Activated CD4-positive, alpha-beta T cell treated with anti-CD3 and anti-CD28 coated beads for 4 hours (primary cell): ENCODE measurements at regions not wholly inside any gene's neighbourhood (a gene's known extent, or its start where the extent isn't known, plus 50 kb on each side); places are given as distances from the start of the nearest gene placed in this dataset.
"Not testable (repeated sequence)": the region's sequence is repeated elsewhere in the genome, so short reads cannot be mapped to it uniquely, and the experiment has no call there.

Source experiments
- DNase-seq, 2 donors: peaks; one replicate each; pipeline ENCODE4 v3.0.0-alpha.2; 2020

DNA sequence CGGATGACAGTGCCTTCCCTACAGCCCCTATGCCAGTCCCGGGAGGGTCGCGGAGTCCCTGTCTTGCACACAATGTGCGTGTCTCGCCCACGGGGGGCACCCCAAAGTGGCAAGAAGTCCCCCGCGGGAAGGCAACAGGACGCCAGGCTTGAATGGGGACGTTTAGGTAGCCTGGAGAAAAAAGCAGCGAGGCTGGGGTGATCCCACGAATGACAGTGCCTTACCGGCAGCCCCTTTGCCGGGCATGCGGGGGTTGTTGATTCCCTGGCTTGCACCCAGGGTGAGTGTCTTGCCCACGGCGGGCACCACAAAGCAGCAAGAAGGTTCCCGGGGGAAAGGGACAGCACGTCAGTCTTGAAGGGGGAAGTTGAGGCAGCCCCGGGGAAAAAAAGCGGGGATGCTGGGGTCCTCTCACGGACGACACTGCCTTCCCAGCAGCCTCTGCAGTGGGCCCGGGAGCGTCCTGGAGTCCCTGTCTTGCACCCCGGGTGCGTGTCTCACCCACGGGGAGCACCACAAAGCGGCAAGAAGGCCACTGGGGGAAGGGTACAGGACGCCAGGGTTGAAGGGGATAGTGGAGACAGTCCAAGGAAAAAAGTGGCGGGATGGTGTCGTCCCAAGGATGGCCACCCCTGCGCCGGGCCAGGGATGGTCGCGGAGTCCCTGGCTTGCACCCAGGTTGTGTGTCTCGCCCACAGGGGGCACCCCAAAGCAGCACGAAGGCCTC, 156.8 kb upstream of the ALG10B start:
- DNase-seq: no peak

DNA sequence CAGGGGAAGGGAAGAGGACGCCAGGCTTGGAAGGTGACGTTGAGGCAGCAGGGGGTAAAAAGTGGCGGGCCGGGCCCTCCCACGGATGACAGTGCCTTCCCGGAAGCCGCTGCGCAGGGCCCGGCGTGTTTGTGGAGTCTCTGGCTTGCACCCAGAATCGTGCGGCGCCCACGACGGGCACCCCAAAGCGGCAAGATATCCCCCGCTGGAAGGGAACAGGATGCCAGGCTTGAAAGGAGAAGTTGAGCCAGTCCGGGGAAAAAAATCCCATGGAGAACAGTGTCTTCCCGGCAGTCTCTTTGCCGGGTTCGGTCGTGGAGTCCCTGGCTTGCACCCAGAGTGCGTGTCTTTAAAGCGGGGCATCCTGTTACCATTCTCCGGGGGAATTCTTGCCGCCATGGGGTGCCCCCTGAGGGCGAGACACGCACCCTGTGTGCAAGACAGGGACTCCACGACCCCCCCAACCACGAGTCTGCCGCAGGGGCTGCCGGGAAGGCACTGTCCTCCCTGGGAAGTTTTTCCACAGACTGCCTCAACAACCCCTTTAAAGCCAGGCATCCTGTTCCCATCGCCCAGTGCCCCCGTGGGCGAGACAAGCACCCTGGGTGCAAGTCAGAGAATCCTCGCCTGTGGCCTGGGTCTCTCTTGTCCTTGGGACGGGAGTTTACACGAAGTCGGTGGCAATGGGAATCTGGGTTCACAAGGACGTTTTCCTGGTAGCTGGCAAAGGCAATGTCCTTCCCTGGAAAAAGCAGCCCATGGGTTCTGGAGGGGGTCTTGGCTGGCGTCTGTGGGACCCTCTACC, 156.1 kb upstream of the ALG10B start:
- no peak for DNase-seq

DNA sequence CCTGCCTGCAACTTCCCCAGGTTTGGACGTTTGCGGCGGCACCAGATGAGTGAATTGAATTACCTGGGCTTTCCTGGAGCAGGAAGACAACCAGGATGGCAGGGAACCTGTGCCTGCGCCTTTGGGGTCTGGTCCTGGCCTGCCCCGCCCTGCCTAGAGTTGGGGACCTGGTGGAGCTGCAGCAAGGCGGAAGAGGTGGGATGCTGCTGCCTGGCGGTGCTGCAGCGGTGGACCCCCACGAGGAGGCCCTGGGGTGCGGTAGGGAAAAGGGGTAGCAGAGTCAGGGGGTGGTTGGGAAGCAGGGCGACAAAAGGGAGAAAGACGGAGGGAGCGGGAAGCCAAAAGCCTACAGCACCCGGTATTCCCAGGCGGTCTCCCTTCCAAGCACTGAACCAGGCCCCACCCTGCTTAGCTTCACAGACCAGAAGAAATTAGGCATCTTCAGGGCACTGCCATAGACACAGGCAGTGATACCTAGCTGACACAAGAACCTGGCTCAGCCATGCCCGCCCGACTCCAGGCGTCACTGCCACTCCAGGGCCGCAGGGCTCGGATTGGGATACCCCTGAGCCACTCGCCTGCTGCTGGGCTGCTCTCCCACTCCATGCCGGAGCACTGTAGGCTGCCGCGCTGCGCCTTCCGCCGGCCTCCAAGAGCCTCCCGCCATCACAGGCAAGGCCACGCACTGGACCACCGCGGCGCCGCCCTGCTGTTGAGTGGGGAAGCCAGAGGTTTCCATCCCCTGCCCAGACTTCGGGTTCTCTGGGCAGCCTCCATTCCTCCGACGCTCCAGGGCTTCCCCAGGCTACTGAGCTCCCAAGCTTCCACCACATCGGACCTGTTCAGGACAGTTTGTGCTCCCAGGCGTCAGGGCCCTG, 155.2 kb upstream of the ALG10B start:
- no peak for DNase-seq

GRCh38 chr12:38162013-38162412, 154.6 kb upstream of the ALG10B start:
- no peak for DNase-seq

- no peak for DNase-seq
Measured at GRCh38 chr12:38162708-38163441, 153.7 kb upstream of the ALG10B start.

- DNase-seq: no peak
Measured at GRCh38 chr12:38163442-38163801, 153.2 kb upstream of the ALG10B start.

DNA sequence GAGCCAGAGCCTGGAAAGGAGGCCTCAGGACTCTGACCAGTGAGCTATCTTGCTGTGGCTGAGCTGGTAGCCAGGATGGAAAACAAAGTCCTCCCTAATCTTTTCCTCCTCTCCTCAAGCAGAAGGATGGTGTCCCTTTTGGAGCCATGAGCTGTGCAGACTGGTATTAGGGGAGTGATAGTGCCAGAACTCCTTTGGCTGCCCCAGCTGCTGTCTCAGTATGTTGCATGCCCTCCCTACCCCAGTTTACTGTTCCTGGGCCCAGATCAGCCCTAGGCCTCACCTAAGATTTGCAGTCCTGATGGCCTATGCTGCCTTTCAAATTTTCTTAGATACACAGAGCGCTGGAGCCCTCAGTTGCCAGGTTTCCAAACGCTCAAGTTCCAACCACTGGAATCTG, 150.3 kb upstream of the ALG10B start:
- no peak for DNase-seq

GRCh38 chr12:38175538-38175937, 141.0 kb upstream of the ALG10B start:
- no peak for DNase-seq

GRCh38 chr12:38183617-38184016, 133.0 kb upstream of the ALG10B start:
- not testable (repeated sequence) for DNase-seq

DNA sequence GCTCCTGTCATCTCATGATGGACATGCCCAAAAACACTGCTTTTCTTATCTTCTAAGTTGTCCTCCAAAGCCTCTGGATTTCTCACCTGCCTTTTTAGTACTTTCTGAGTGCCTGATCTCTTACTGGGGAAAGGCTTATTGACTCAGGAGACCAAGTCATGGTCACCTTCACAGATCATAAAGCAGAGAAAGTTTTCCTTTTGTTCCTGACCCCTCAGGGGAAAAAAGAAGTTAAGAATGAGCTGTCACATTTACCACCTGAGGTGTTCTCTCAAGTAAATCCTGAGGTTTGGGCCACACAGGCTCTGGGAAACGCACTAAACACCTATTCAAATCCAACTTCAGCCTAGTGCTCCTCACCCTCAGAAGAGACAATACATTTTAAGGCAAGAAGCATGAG, 119.3 kb upstream of the ALG10B start:
- DNase-seq: not testable (repeated sequence)

DNA sequence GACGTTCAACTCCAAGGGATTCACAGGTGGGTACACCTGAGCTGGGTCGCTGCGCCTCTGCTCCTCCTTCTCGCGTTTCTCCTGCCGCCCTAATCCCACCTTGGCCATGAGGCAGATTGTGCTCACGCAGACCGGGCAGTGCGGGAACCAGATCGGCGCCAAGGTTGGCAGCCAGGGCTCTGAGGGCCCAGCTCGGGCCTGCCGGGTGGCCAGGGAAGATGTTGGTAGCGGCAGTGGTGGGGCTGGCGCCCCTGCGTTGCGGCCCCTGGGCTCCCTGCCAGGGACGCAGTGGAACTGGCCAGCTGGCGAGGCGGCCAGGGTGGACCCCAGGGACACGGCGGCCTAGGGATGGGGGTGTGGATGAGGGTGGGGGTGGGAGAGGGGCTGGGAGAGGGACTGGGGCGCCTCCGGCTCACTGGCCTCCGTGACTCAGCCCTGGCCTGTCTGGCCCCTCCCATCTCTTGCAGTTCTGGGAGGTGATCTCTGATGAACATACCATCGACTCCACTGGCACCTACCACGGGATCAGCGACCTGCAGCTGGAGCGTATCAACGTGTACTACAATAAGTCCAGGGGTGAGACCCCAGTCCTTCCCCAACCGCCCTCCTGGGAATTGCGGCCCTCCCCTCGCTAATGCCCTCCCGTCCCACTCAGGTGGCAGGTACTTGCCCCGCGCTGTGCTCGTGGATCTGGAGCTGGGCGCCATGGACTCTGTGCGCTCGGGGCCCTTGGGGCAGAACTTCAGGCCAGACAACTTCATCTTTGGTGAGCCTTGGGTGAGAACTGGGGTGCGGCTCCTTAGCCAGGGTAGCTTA, 114.9 kb upstream of the ALG10B start:
- no peak for DNase-seq

GRCh38 chr12:38204831-38205230, 111.7 kb upstream of the ALG10B start:
- no peak for DNase-seq

DNA sequence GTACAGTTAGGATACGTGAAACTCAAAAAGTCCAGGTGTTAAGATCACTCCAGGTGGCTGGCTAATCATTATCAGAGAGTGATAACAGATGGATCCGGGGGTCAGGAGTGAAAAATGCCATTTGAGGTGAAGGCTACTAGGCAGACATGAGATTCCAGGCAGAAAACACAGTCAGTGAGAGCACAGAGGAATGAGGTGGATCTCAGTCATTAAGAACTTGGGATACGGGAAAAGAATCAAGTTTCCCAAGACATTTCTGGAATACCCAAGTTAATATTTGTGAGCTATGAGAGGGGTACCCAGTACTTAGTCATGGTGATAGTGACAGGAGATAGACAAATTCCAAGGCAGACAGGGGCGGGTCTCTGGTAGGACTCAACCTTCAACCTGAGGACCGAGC, 94.6 kb upstream of the ALG10B start:
- DNase-seq: no peak

DNA sequence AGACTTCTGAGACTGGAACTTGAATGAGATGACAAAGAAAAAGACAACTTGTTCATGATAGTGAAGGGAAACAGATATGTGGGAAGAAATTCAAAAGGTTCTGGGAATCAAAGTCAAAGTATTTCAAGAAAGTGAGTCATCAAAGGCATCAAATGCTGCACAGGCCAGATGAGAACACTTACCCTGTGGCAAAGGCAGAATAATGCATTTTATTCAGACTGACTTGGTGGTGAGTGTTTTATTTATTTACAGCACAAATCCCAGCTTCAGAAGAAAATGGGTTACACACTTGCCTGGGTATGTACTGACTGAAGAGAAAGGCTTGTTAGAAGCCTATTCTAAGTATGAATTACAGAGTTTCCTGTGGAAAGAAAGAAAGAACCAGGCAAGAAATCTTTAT, 78.2 kb upstream of the ALG10B start:
- not testable (repeated sequence) for DNase-seq

DNA sequence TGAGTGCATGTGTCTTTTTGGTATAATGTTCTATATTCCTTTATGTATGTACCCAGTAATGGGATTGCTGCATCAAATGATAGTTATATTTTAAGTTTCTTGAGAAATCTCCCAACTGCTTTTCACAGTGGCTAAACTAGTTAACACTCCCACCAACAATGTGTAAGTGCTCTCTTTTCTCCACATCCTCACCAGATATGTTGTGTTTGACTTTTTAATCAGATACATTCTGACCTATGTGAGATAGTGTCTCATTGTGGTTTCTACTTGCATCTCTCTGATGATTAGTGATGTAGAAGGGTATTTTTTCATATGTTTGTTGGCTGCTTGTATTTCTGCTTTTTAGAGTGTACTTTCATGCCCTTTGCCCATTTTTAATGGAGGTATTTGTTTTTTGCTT, 62.8 kb upstream of the ALG10B start:
- DNase-seq: no peak

GRCh38 chr12:38258411-38258810, 58.2 kb upstream of the ALG10B start:
- no peak for DNase-seq
